ENCODE measurements at regions not wholly inside any gene's neighbourhood (a gene's known extent, or its start where the extent isn't known, plus 50 kb on each side); places are given as distances from the start of the nearest gene placed in this dataset.

DNA sequence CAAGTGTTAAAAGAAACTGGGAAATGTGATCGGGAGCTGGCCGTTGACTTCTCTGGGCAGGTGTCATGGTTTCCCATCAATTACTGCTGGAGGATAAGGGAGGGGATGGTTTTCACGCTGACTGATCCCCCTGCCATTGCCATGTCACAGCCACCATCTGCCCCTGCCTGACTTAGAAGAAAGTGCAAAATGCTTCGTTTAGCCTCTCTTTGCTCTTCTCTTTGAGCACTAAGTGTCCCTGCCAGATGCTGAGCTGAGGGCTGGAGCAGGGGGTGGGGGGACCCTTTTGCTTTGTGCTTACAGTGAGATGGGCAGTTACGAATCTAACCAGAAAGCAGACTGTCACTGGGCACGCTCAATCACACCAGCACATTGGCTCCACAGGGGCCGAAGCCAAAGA lies 138.4 kb upstream of the ALDH1B1 start:
- DNase-seq (no peak), FAIRE-seq (no peak)
- Histone ChIP-seq H3K9ac (ENCODE audit: low read length in 3 of 3) (no peak overlapping the region), H3K27ac (ENCODE audit: low read depth in 2 of 2, low read length in 2 of 2) (no peak overlapping the region), H3K4me3 (ENCODE audit: low read length in 3 of 3) (no peak overlapping the region), H3K36me3 (ENCODE audit: control insufficient read depth in 2 of 3, insufficient read depth in 3 of 3, low read length in 3 of 3) (no peaks in the 10 kb centered on the region), H3K27me3 (ENCODE audit: control insufficient read depth, insufficient read depth, low read length) (no peaks in the 10 kb centered on the region), H3K4me1 (ENCODE audit: control insufficient read depth in 2 of 3, insufficient read depth in 2 of 3, low read depth in 1 of 3, low read length in 3 of 3) (no peaks in the 10 kb centered on the region), H3K9me3 (ENCODE audit: control insufficient read depth in 2 of 3, insufficient read depth in 1 of 3, low read length in 3 of 3) (no peaks in the 10 kb centered on the region)
- TF ChIP-seq, protein P1, sequence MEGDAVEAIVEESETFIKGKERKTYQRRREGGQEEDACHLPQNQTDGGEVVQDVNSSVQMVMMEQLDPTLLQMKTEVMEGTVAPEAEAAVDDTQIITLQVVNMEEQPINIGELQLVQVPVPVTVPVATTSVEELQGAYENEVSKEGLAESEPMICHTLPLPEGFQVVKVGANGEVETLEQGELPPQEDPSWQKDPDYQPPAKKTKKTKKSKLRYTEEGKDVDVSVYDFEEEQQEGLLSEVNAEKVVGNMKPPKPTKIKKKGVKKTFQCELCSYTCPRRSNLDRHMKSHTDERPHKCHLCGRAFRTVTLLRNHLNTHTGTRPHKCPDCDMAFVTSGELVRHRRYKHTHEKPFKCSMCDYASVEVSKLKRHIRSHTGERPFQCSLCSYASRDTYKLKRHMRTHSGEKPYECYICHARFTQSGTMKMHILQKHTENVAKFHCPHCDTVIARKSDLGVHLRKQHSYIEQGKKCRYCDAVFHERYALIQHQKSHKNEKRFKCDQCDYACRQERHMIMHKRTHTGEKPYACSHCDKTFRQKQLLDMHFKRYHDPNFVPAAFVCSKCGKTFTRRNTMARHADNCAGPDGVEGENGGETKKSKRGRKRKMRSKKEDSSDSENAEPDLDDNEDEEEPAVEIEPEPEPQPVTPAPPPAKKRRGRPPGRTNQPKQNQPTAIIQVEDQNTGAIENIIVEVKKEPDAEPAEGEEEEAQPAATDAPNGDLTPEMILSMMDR (IDR thresholded peaks at IDR 0.05; ENCODE audit: borderline replicate concordance, extremely low read depth, insufficient read depth) = no peak
- intact Hi-C loops (cut with DNase I) = no loop called here

DNA sequence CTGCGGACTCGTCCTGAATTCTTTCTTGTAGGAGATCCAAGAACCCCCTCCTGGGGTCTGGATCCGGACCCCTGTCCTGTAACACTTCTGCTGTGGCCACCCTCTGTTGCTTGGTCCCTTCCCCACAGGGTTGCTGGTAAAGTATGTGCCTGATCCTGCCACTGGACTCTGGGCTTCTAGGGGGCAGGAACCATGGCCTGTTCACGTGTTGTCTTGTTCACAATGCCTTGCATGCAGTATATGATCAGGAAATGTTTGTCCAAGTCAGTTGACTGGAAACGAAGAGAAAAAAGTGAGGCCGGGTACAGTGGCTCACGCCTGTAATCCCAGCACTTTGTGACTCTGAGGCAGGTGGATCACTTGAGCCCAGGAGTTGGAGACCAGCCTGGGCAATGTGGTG lies 139.3 kb upstream of the ALDH1B1 start:
- intact Hi-C loops (cut with DNase I) = no loop called here
- FAIRE-seq (no peak), DNase-seq (no peak)
- no peaks in the 10 kb centered on the region for H3K4me1 ChIP-seq (ENCODE audit: control insufficient read depth in 2 of 3, insufficient read depth in 2 of 3, low read depth in 1 of 3, low read length in 3 of 3)
- H3K9me3 ChIP-seq (ENCODE audit: control insufficient read depth in 2 of 3, insufficient read depth in 1 of 3, low read length in 3 of 3) = no peaks in the 10 kb centered on the region
- no peak overlapping the region for H3K9ac ChIP-seq (ENCODE audit: low read length in 3 of 3)
- TF ChIP-seq, protein P1 (IDR thresholded peaks at IDR 0.05; ENCODE audit: borderline replicate concordance, extremely low read depth, insufficient read depth) = no peak
- no peak overlapping the region for H3K4me3 ChIP-seq (ENCODE audit: low read length in 3 of 3)
- no peaks in the 10 kb centered on the region for H3K36me3 ChIP-seq (ENCODE audit: control insufficient read depth in 2 of 3, insufficient read depth in 3 of 3, low read length in 3 of 3)
- H3K27ac ChIP-seq (ENCODE audit: low read depth in 2 of 2, low read length in 2 of 2) = no peak overlapping the region
- H3K27me3 ChIP-seq (ENCODE audit: control insufficient read depth, insufficient read depth, low read length) = no peaks in the 10 kb centered on the region

DNA sequence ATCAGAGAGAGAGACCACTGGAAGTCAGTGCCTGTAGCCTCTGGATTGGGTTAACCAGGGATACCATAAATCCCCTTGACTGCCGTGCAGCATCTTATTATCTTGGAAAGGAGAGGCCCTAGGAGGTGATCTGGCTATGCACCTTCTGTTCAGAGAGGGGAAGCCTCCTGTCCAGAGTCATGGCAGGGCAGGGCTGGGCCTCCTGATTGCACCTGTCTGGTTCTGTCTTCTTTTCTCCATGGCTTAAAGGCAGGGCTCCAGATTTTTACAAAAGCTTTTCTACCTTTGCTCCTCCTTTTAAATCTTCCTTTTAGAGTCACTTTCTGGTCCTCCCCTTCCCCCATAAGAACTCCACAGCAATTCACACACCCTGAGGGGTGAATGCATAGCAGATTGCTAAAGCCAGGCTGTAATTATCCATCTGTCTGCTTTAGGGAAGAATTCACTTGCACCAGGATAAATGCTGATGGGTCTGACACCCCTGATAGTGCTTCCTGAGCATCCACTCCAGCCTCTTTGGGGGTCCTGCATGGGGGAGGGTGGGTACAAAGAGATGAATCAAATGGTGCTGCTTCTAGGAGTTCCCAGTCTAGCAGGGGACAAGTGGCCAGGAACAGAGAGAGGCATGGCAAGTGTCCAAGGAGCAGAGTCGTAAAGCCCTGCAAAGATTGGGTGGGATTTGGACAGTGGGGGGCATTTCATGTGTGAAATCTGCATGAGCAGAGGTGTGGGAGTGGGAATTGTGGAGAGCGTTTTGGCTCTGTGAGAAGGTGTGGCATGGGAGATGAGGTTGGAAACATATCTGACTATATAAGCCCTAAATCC lies 141.3 kb upstream of the ALDH1B1 start:
- DNase-seq (no peak), FAIRE-seq (no peak)
- no peaks in the 10 kb centered on the region for H3K4me1 ChIP-seq (ENCODE audit: control insufficient read depth in 2 of 3, insufficient read depth in 2 of 3, low read depth in 1 of 3, low read length in 3 of 3)
- H3K9me3 ChIP-seq (ENCODE audit: control insufficient read depth in 2 of 3, insufficient read depth in 1 of 3, low read length in 3 of 3) = peaks cover 0 to 6% (median 0%) of the 10 kb centered on the region in 3 donors
- H3K4me3 ChIP-seq (ENCODE audit: low read length in 3 of 3) = no peak overlapping the region
- H3K27ac ChIP-seq (ENCODE audit: low read depth in 2 of 2, low read length in 2 of 2) = no peak overlapping the region
- H3K27me3 ChIP-seq (ENCODE audit: control insufficient read depth, insufficient read depth, low read length) = no peaks in the 10 kb centered on the region
- intact Hi-C loops (cut with DNase I) = no loop called here
- no peak overlapping the region for H3K9ac ChIP-seq (ENCODE audit: low read length in 3 of 3)
- TF ChIP-seq, protein P1 (IDR thresholded peaks at IDR 0.05; ENCODE audit: borderline replicate concordance, extremely low read depth, insufficient read depth) = no peak
- no peaks in the 10 kb centered on the region for H3K36me3 ChIP-seq (ENCODE audit: control insufficient read depth in 2 of 3, insufficient read depth in 3 of 3, low read length in 3 of 3)
